Endodermal cell (in vitro differentiated cells): ENCODE measurements at regions not wholly inside any gene's neighbourhood (a gene's known extent, or its start where the extent isn't known, plus 50 kb on each side); places are given as distances from the start of the nearest gene placed in this dataset.

Experiments used
- DNase-seq: peaks from one replicate; pipeline ENCODE4 v3.0.0-alpha.2; 2017
- H3K27ac ChIP-seq: 2 replicates; pipeline ENCODE4 v1.5.1; 2013; ENCODE audit warnings: mild to moderate bottlenecking, low read depth, low read length, moderate library complexity
- H3K27me3 ChIP-seq: 2 replicates; pipeline ENCODE4 v1.6.1; 2013; ENCODE audit warnings: mild to moderate bottlenecking, low read length, moderate library complexity; ENCODE audit not compliant: insufficient read depth, control insufficient read depth, poor library complexity, severe bottlenecking
- H3K36me3 ChIP-seq: 2 replicates; pipeline ENCODE4 v1.7.0; 2013; ENCODE audit warnings: mild to moderate bottlenecking, low read length, moderate library complexity; ENCODE audit not compliant: control insufficient read depth, insufficient read depth
- H3K4me1 ChIP-seq: one replicate; pipeline ENCODE4 v1.7.0; 2013; ENCODE audit warnings: low read length; ENCODE audit not compliant: control insufficient read depth, insufficient read depth
- H3K4me3 ChIP-seq: 2 replicates; pipeline ENCODE4 v1.5.1; 2013; ENCODE audit warnings: mild to moderate bottlenecking, low read length, moderate library complexity
- H3K9ac ChIP-seq: 2 replicates; pipeline ENCODE4 v1.6.1; 2013; ENCODE audit warnings: mild to moderate bottlenecking, low read length, moderate library complexity; ENCODE audit not compliant: poor library complexity, severe bottlenecking; ENCODE audit errors: extremely low read depth
- H3K9me3 ChIP-seq: 2 replicates; pipeline ENCODE4 v1.6.1; 2013; ENCODE audit warnings: mild to moderate bottlenecking, low read length, moderate library complexity; ENCODE audit not compliant: control insufficient read depth
- H3K27ac Mint-ChIP-seq: 2 replicates; pipeline ENCODE4 v1.8.0; 2020; ENCODE audit warnings: mixed read lengths
- H3K27me3 Mint-ChIP-seq: 2 replicates; pipeline ENCODE4 v1.8.0; 2021; ENCODE audit warnings: mild to moderate bottlenecking, mixed read lengths; ENCODE audit not compliant: insufficient read depth
- H3K36me3 Mint-ChIP-seq: 2 replicates; pipeline ENCODE4 v1.8.0; 2020; ENCODE audit warnings: low read depth, mixed read lengths
- H3K4me1 Mint-ChIP-seq: 2 replicates; pipeline ENCODE4 v1.8.0; 2020; ENCODE audit warnings: mixed read lengths
- H3K4me3 Mint-ChIP-seq: 2 replicates; pipeline ENCODE4 v1.8.0; 2020; ENCODE audit warnings: mild to moderate bottlenecking, moderate library complexity, mixed read lengths
- H3K9me3 Mint-ChIP-seq: 2 replicates; pipeline ENCODE4 v1.8.0; 2020; ENCODE audit warnings: mild to moderate bottlenecking, mixed read lengths
- WGBS, 2 experiments: methylation state at CpG; one replicate each; pipeline versions ENCODE4 v1.1.5 to v1.1.7; 2013; ENCODE audit warnings: missing lambda C conversion rate in 2 of 2, mixed read lengths in 1 of 2; ENCODE audit not compliant: insufficient coverage in 1 of 2, insufficient read length in 1 of 2; 5-methylcytosine and 5-hydroxymethylcytosine counted together
- TF ChIP-seq, protein P1 (sequence below): fragments of 200-600 bp; sonication (generic); conservative IDR thresholded peaks from 2 replicates; pipeline ENCODE4 v1.5.0; 2021; ENCODE audit warnings: antibody characterized with exemption, mild to moderate bottlenecking

DNA sequence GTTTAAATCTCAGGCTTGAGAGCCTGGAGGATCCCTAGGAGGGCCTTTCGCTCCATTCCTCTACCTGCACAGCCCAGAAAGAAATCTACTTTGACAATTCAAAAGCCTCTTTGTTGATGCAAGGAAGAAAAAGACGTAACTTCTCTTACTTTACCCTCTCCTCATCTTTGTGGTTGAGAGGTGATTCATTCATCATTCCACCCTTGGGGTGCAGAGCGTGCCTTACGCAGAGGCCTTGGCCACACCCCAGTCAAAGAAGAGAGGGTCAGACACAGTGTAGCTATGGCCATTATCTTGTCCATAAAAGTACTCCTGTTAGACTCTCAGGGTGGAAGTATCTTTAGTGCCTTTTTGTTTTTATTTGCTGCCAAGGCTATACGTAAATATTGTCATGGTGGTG, 184.0 kb downstream of the IRS2 start:
- Histone ChIP-seq H3K9ac (no peak overlapping the region), H3K4me3 (no peak overlapping the region), H3K27ac (no peak overlapping the region), H3K4me1 (no peaks in the 10 kb centered on the region), H3K36me3 (no peaks in the 10 kb centered on the region), H3K9me3 (no peaks in the 10 kb centered on the region), H3K27me3 (no peaks in the 10 kb centered on the region)
- DNase-seq: no peak
- peaks cover 3% of the 10 kb centered on the region for H3K27me3 Mint-ChIP-seq
- WGBS, 2 experiments: 98 to 100% methylated on average over 3 to 4 of the region's 5 CpGs
- H3K9me3 Mint-ChIP-seq: peaks cover 5% of the 10 kb centered on the region
- H3K4me3 Mint-ChIP-seq: no peak overlapping the region
- TF ChIP-seq, protein P1, sequence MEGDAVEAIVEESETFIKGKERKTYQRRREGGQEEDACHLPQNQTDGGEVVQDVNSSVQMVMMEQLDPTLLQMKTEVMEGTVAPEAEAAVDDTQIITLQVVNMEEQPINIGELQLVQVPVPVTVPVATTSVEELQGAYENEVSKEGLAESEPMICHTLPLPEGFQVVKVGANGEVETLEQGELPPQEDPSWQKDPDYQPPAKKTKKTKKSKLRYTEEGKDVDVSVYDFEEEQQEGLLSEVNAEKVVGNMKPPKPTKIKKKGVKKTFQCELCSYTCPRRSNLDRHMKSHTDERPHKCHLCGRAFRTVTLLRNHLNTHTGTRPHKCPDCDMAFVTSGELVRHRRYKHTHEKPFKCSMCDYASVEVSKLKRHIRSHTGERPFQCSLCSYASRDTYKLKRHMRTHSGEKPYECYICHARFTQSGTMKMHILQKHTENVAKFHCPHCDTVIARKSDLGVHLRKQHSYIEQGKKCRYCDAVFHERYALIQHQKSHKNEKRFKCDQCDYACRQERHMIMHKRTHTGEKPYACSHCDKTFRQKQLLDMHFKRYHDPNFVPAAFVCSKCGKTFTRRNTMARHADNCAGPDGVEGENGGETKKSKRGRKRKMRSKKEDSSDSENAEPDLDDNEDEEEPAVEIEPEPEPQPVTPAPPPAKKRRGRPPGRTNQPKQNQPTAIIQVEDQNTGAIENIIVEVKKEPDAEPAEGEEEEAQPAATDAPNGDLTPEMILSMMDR: no peak
- no peaks in the 10 kb centered on the region for H3K36me3 Mint-ChIP-seq
- no peaks in the 10 kb centered on the region for H3K4me1 Mint-ChIP-seq
- no peak overlapping the region for H3K27ac Mint-ChIP-seq

DNA sequence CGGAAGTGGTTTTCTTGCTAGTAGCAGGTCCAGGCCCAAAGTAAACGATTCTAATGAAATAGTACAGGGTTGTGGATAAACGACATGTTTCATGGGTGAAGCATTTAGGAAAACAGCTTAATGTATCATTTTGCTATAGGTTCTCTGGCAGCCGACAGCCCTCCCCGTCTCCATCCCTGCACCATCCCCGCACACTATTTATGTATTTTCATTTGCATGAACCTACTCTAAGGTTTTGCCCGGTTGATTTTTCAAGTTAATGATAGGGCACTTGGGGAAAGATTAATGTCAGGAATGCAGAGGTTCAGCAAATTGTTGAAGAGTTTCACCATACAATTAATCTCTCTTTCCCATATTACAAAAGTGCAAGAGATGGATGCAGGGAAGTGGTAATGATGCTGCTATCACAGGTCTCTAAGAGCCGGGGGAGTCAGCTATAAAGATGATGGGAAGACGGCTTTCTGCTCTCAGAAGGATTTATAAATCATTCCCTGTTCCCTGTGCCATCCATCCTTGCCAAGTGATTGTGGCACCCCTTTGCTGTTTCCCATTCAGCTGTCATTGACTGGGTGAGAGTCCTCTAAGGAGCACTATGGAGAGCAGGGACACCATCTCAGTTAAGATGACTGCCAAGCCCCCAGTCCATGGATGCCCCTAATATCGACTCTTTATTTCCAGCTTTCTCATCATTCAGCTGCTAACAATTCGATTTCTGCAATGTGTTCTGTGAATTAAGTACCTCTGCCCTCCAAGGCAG, 186.3 kb downstream of the IRS2 start:
- no peaks in the 10 kb centered on the region for H3K4me1 ChIP-seq
- Mint-ChIP-seq H3K27ac (no peak overlapping the region), H3K27me3 (peaks cover 3% of the 10 kb centered on the region), H3K9me3 (peaks cover 3% of the 10 kb centered on the region), H3K4me3 (no peak overlapping the region), H3K4me1 (no peaks in the 10 kb centered on the region), H3K36me3 (no peaks in the 10 kb centered on the region)
- no peaks in the 10 kb centered on the region for H3K9me3 ChIP-seq
- DNase-seq: no peak
- H3K27me3 ChIP-seq: no peaks in the 10 kb centered on the region
- no peaks in the 10 kb centered on the region for H3K36me3 ChIP-seq
- H3K4me3 ChIP-seq: no peak overlapping the region
- TF ChIP-seq, protein P1: no peak
- H3K9ac ChIP-seq: no peak overlapping the region
- 92 to 98% methylated on average over 5 to 11 of the region's 11 CpGs for WGBS, 2 experiments
- H3K27ac ChIP-seq: no peak overlapping the region

DNA sequence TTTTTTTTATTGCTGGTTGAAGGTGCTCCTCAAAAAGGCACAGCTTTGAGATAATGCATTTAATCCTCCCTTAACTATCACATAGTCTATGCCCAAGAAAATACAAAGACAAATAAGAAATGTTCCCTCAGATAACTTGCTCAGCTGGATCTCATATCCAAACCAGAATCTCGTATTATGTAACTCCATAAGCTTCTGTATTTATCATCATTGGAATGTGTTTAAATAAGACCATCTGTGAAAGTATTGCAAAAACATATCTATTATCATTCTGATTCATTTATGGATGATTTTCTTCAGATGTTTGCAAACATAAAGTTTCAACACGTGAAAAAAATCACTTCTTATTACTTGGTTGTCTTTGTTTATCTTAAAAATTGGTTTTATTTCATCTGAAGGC, 190.9 kb downstream of the IRS2 start:
- no peaks in the 10 kb centered on the region for H3K36me3 ChIP-seq
- Mint-ChIP-seq H3K36me3 (no peaks in the 10 kb centered on the region), H3K9me3 (no peaks in the 10 kb centered on the region), H3K27me3 (peaks cover 3% of the 10 kb centered on the region), H3K4me3 (no peak overlapping the region), H3K27ac (no peak overlapping the region), H3K4me1 (peaks cover 1% of the 10 kb centered on the region)
- TF ChIP-seq, protein P1: no peak
- no peaks in the 10 kb centered on the region for H3K4me1 ChIP-seq
- H3K4me3 ChIP-seq: no peak overlapping the region
- H3K9me3 ChIP-seq: no peaks in the 10 kb centered on the region
- no peaks in the 10 kb centered on the region for H3K27me3 ChIP-seq
- no peak overlapping the region for H3K9ac ChIP-seq
- 88% methylated on average over 1 of the region's 2 CpGs; no CpG with 5 or more reads in 1 of the 2 experiments for WGBS, 2 experiments
- no peak for DNase-seq
- H3K27ac ChIP-seq: no peak overlapping the region
